NCI-H510A (cell line): ENCODE measurements at regions not wholly inside any gene's neighbourhood (a gene's known extent, or its start where the extent isn't known, plus 50 kb on each side); places are given as distances from the start of the nearest gene placed in this dataset.
"Not testable (repeated sequence)": the region's sequence is repeated elsewhere in the genome, so short reads cannot be mapped to it uniquely, and the experiment has no call there.

Experiments
- DNase-seq: peaks from one replicate; lab custom pipeline; 2025; lab: John Stamatoyannopoulos, UW

GRCh38 chrX:20715176-20715575 is 448.5 kb upstream of the RPS6KA3 start:
- no peak for DNase-seq

DNA sequence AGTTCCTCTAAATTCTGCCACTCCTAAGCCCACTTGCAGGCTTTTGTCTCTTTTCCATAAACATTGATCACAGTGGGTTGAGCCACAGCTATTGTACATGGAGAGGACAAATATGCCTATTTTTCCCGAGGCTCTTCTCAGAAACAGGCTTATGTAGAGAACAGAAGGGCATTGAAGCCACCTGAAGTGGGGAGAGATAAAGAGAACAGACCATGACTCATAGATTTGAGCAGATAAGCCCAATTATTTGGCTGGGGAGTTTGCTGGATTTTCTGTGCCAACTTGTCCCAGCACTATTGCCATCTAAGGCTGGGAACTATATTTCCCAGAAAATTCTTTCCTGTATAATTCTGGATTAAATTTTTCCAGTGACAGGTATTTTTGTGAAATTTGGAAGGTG is 446.1 kb upstream of the RPS6KA3 start:
- no peak for DNase-seq

DNA sequence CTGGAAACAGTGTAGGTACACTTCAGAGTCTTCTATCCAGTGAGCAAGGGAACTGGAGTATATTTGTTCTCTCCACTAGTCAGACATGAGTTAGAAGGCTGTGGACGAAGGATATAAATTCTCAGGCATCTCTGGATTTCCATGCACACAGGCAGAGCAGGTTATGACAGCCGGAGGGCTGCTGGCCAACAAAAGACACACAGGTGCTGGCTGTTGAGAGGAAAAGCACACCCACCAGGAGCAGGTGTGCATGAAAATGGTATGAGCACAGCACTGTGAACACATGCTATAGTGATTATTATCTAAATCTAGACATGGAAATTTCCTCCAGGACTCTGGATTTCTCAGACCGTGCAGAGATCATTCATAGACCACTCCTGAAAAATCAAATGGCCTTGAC is 444.7 kb upstream of the RPS6KA3 start:
- no peak for DNase-seq

- no peak for DNase-seq
These were observed 426.4 kb upstream of the RPS6KA3 start for GRCh38 chrX:20693078-20693477.

DNA sequence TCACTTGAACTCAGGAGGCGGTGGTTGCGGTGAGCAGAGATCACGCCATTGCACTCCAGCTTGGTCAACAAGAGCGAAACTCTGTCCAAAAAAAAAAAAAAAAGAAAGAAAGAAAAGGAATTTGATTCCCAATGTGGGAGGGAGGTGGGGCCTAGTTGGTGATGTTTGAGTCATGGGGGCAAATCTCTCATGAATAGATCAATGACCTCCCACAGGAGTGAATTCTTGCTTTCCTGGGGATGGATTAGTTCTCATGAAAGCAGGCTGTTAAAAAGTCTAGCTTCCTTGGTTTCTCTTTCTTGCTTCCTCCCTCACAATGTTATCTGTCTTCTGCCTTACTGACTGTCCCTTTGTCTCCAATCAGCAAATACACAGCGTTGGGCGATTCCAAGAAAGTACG is 419.5 kb upstream of the RPS6KA3 start:
- no peak for DNase-seq

- DNase-seq, result no peak
These were observed 418.9 kb upstream of the RPS6KA3 start for GRCh38 chrX:20685652-20686051.

- DNase-seq, result no peak
These were observed 415.0 kb upstream of the RPS6KA3 start for GRCh38 chrX:20681683-20682082.

GRCh38 chrX:20680998-20681397 is 414.3 kb upstream of the RPS6KA3 start:
- DNase-seq, result no peak

- DNase-seq, result no peak
These were observed 405.8 kb upstream of the RPS6KA3 start for GRCh38 chrX:20672476-20672875.

GRCh38 chrX:20671746-20672145 is 405.0 kb upstream of the RPS6KA3 start:
- DNase-seq, result not testable (repeated sequence)

GRCh38 chrX:20670611-20671010 is 403.9 kb upstream of the RPS6KA3 start:
- no peak for DNase-seq

DNA sequence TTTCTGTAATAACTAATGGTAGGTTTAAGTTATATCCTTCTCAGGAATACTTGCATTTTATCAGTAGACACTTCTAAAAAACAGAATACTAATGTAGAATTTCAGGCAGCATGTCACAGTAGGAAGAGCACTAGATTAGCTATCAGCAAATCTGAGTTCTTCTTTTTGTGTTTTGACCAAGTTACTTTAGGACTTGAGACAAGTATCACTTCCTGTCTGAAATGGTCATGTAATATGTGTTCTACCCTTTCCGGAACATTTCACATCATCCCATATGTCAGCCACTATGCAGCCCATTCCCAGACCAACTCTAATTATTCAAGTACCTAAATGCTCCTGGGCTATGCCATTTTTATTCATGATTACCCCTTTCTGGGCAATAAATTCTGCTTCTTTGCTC is 401.8 kb upstream of the RPS6KA3 start:
- no peak for DNase-seq

DNA sequence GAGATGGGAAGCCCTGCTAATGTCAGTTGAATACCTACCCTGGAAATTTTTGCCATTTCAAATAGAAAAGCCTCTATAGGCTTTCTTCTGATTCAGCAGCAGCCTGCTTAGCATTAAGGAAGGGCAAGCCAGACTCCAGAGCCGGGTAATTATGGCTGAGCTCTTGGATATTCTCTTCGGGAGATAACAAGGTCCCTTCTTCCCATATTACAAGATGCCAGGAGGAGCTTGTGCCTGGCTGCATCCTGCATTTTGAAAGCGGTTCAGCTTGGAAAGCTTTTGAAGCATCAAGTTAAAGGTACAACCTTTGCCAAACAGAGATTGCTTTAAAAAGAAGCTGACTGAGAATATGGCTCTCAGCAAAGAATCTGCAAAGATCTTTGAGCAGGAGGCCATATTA is 399.6 kb upstream of the RPS6KA3 start:
- DNase-seq, result no peak

- no peak for DNase-seq
These were observed 398.8 kb upstream of the RPS6KA3 start for GRCh38 chrX:20665481-20665880.

DNA sequence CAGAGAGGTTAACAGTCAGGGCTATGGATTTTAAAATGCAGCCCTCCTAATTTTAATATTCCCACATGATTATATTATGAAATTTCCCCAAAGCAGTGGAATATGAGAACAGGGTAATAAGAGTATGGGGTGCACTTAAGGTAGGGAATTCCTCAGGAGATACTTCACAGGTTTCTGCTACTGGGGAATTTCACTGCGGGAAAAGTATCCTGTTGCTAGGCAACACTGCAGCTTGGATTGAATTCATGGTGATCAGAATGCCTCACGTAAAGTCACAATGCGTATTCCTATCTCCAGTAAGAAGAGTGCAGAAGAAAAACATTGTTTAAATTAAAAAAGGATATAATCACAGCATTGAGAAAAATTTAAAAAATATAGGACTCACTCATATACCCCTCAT is 398.1 kb upstream of the RPS6KA3 start:
- no peak for DNase-seq

DNA sequence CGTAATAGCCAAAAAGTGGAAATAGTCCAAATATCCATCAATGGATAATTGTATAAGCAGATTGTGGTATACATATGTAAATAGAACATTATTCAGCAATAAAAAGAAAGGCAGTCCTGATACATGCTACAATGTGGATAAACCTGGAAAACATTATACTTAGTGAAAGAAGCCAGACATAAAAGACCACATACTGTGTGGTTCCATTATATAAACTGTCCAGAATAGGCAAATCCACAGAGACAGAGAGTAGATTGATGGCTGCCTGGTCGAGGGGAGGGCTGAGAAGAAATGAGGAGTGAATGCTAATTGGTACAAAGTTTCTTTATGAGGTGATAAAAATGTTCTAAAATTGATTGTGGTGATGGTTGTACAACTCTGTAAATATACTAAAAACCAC is 397.4 kb upstream of the RPS6KA3 start:
- DNase-seq, result no peak

DNA sequence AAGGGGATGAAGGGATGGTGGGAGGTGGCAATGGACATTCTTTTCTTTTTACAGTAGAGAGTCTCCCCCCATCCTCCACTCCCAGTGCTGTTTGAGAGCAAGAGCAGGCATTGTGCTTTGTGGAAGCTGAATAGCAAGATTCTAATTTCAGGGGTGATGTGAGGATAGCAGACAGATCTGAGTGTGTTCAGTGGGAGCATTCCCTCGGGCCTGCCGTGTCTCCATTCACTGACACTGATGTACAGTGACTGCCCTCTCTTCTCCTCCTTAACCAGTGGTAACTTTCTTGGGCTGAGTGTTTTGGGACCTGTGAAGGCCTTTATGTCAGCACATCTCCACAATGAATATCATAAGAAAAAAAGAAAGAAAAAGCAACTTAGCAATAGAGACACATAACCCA is 396.6 kb upstream of the RPS6KA3 start:
- DNase-seq, result no peak

DNA sequence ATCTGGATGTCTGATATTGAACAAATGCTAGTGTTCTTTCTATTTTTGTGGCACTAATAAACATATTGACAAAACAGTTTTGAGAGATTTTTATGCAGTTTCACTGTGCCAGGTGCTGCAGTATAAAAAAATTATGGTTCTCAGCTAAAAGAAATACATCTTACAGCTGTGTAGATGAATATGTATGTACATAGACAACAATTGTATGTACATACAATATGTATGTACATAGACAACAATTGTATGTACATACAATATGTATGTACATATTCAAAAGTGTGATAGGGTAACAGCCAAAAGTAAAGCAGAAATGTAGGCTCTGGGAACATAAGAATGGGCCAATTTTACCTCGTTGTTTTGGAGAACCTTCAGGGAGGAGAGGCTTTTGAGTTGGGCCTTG is 390.0 kb upstream of the RPS6KA3 start:
- DNase-seq, result no peak

- no peak for DNase-seq
These were observed 387.9 kb upstream of the RPS6KA3 start for GRCh38 chrX:20654596-20655106.

- DNase-seq, result no peak
These were observed 386.4 kb upstream of the RPS6KA3 start for GRCh38 chrX:20653070-20653469.

- no peak for DNase-seq
These were observed 375.2 kb upstream of the RPS6KA3 start for GRCh38 chrX:20641954-20642353.

DNA sequence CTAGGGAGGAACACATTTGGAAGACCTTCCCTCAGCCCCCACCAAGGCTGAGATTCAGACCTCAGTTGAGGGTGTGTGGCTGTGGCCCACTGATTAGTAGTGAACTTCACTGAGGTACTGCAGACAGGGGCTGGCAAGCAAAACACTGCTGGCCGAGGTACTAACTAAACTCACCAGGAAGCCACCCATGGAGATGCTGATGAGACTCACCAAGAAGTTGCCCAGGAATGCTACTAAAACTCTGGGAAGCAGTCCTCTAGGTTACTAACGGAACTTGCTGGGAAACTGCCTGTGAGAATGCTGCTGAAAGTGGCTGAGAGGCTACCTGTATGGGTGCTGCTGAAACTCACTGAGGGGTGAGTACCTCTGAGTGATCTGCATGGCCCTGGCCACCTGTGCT is 372.4 kb upstream of the RPS6KA3 start:
- DNase-seq, result no peak

GRCh38 chrX:20637351-20637750 is 370.6 kb upstream of the RPS6KA3 start:
- no peak for DNase-seq

- DNase-seq, result no peak
These were observed 366.7 kb upstream of the RPS6KA3 start for GRCh38 chrX:20633451-20633850.

- DNase-seq, result no peak
These were observed 356.7 kb upstream of the RPS6KA3 start for GRCh38 chrX:20623448-20623847.
